GM12872 (cell line): ENCODE measurements at regions not wholly inside any gene's neighbourhood (a gene's known extent, or its start where the extent isn't known, plus 50 kb on each side); places are given as distances from the start of the nearest gene placed in this dataset.

Source experiments
- CTCF ChIP-seq: IDR thresholded peaks from 3 replicates; pipeline ENCODE4 v1.5.1; 2011; ENCODE audit warnings: low read depth, mild to moderate bottlenecking, low read length, moderate library complexity; ENCODE audit not compliant: insufficient read depth

GRCh38 chr6:26260110-26260637, 104.8 kb upstream of the BTN3A2 start:
- no peak for TF ChIP-seq CTCF

- TF ChIP-seq CTCF, result no peak
Measured at GRCh38 chr6:26260725-26261490, 104.1 kb upstream of the BTN3A2 start.

- TF ChIP-seq CTCF, result no peak
Measured at GRCh38 chr6:26264547-26264946, 100.5 kb upstream of the BTN3A2 start.

GRCh38 chr6:26267083-26267589, 97.9 kb upstream of the BTN3A2 start:
- no peak for TF ChIP-seq CTCF

GRCh38 chr6:26268659-26269402, 96.2 kb upstream of the BTN3A2 start:
- no peak for TF ChIP-seq CTCF

- TF ChIP-seq CTCF, result no peak
Measured at GRCh38 chr6:26269531-26270485, 95.2 kb upstream of the BTN3A2 start.
